SK-N-SH (cell line): ENCODE measurements at regions not wholly inside any gene's neighbourhood (a gene's known extent, or its start where the extent isn't known, plus 50 kb on each side); places are given as distances from the start of the nearest gene placed in this dataset.

Experiments
- EP300 ChIP-seq, 2 experiments: IDR thresholded peaks; 2 replicates each; pipeline versions ENCODE4 v1.4.0 to v1.6.1; 2012; ENCODE audit warnings: borderline replicate concordance in 1 of 2, low read depth in 1 of 2, low read length in 1 of 2
- EZH2phosphoT487 ChIP-seq: fragments of 200-600 bp; sonication (generic); IDR thresholded peaks from 2 replicates; pipeline ENCODE4 v1.6.1; 2017; ENCODE audit warnings: low read depth, mixed run types, mild to moderate bottlenecking, antibody characterized with exemption, moderate library complexity, borderline replicate concordance
- FOSL2 ChIP-seq: IDR thresholded peaks from 2 replicates; pipeline ENCODE4 v1.4.0; 2012; ENCODE audit warnings: low read depth, mild to moderate bottlenecking, moderate library complexity, borderline replicate concordance
- FOXJ3 ChIP-seq: sonication (generic); formaldehyde crosslinking; IDR thresholded peaks from 2 replicates; pipeline ENCODE4 v1.5.1; 2020; ENCODE audit warnings: mild to moderate bottlenecking, missing genetic modification reagents
- MAX ChIP-seq: IDR thresholded peaks from 2 replicates; pipeline ENCODE4 v1.4.0; 2012; ENCODE audit warnings: low read depth
- NRF1 ChIP-seq: IDR thresholded peaks from 2 replicates; pipeline ENCODE4 v1.6.1; 2012; ENCODE audit warnings: low read depth, mild to moderate bottlenecking, low read length
- PBX3 ChIP-seq: IDR thresholded peaks from 2 replicates; pipeline ENCODE4; 2012
- POLR2AphosphoS5 ChIP-seq: IDR thresholded peaks from 2 replicates; pipeline ENCODE4 v1.6.1; 2012; ENCODE audit warnings: low read depth, low read length
- RFX5 ChIP-seq: IDR thresholded peaks from 2 replicates; pipeline ENCODE4 v1.6.1; 2012; ENCODE audit warnings: mild to moderate bottlenecking, improper control_type of control experiment, low read length
- SIN3A ChIP-seq: IDR thresholded peaks from 2 replicates; pipeline ENCODE4 v1.6.1; 2012; ENCODE audit warnings: low read depth, mild to moderate bottlenecking, low read length, moderate library complexity, borderline replicate concordance
- SMC3 ChIP-seq: IDR thresholded peaks from 2 replicates; pipeline ENCODE4 v1.6.1; 2012; ENCODE audit warnings: low read depth, low read length, improper control_type of control experiment
- TF ChIP-seq, protein P1 (sequence below): fragments of 200-600 bp; sonication (generic); IDR thresholded peaks from 2 replicates; pipeline ENCODE4 v1.6.1; 2017; ENCODE audit warnings: antibody characterized with exemption, mild to moderate bottlenecking, moderate library complexity

GRCh38 chr10:18822156-18822555 is 162.9 kb downstream of the ARL5B start:
- TF ChIP-seq FOXJ3 (CRISPR knock-in tag) (no peak), RFX5 (no peak), PBX3 (no peak), EZH2phosphoT487 (no peak), FOSL2 (no peak), SIN3A (no peak), MAX (no peak), EP300 (IDR thresholded peaks at IDR 0.05; ENCODE audit: borderline replicate concordance in 1 of 2, low read depth in 1 of 2, low read length in 1 of 2) (no peak), NRF1 (no peak), POLR2AphosphoS5 (no peak), SMC3 (no peak)
- TF ChIP-seq, protein P1, sequence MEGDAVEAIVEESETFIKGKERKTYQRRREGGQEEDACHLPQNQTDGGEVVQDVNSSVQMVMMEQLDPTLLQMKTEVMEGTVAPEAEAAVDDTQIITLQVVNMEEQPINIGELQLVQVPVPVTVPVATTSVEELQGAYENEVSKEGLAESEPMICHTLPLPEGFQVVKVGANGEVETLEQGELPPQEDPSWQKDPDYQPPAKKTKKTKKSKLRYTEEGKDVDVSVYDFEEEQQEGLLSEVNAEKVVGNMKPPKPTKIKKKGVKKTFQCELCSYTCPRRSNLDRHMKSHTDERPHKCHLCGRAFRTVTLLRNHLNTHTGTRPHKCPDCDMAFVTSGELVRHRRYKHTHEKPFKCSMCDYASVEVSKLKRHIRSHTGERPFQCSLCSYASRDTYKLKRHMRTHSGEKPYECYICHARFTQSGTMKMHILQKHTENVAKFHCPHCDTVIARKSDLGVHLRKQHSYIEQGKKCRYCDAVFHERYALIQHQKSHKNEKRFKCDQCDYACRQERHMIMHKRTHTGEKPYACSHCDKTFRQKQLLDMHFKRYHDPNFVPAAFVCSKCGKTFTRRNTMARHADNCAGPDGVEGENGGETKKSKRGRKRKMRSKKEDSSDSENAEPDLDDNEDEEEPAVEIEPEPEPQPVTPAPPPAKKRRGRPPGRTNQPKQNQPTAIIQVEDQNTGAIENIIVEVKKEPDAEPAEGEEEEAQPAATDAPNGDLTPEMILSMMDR: no peak
